ENCODE measurements at regions not wholly inside any gene's neighbourhood (a gene's known extent, or its start where the extent isn't known, plus 50 kb on each side); places are given as distances from the start of the nearest gene placed in this dataset.

DNA sequence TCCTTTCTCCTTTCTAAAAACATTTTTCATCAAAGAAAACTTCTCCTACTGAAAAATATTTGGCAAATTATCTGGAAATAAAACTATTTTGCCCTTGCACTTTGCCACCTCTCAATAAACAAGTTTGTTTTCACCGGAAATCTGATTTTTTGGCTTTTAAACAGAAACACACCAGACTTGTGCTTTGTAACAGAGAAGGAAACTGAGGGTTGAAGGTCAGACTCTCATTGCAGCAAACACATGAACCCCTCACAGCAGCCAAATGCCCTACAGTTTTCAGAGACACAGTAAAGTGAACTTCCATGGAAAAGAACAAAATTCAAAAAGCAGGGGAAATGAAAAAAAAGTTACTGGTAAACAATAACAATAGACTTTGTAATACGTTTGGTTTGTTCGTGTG, 95.6 kb upstream of the WDR17 start:
- TF ChIP-seq CTCF (IDR thresholded peaks at IDR 0.05; ENCODE audit: insufficient read depth, missing control alignments) = no peak
- FAIRE-seq (no peak), DNase-seq (ENCODE audit: insufficient read length, low spot score) (no peak)

DNA sequence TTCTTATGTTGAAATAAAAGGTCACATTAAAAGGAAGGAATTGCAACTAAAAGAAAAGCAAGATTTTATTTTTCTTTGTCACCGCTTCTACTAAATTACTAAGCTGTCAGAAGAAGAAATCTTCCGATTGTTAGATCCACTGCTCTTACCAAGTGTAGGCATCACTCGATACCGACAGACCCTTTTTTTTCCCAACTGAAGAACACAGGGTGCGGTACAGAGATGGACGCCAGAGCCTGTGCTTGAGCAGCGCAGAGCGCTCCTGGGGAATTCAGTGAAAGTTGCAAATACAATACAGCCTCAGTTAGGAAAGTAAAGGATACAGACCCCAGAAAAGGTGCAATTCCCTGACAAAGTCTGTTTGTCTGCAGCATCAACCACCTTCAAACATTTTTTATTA, 94.9 kb upstream of the WDR17 start:
- TF ChIP-seq CTCF (IDR thresholded peaks at IDR 0.05; ENCODE audit: insufficient read depth, missing control alignments) = no peak
- FAIRE-seq (no peak), DNase-seq (ENCODE audit: insufficient read length, low spot score) (no peak)

- no peak for FAIRE-seq
- no peak for TF ChIP-seq CTCF (IDR thresholded peaks at IDR 0.05; ENCODE audit: insufficient read depth, missing control alignments)
Observed at GRCh38 chr4:175971388-175972179, 94.1 kb upstream of the WDR17 start.

GRCh38 chr4:175973027-175973923, 92.4 kb upstream of the WDR17 start:
- TF ChIP-seq CTCF (IDR thresholded peaks at IDR 0.05; ENCODE audit: insufficient read depth, missing control alignments) = no peak
- peak; percentile 21 for FAIRE-seq
- no peak for DNase-seq (ENCODE audit: insufficient read length, low spot score)

More at GRCh38 chr4:175971388-175972179, 94.1 kb upstream of the WDR17 start:
- no peak for DNase-seq (ENCODE audit: insufficient read length, low spot score)

GRCh38 chr4:175983636-175984035, 82.0 kb upstream of the WDR17 start:
- FAIRE-seq (no peak), DNase-seq (ENCODE audit: insufficient read length, low spot score) (no peak)
- TF ChIP-seq CTCF (IDR thresholded peaks at IDR 0.05; ENCODE audit: insufficient read depth, missing control alignments) = no peak

- TF ChIP-seq CTCF (IDR thresholded peaks at IDR 0.05; ENCODE audit: insufficient read depth, missing control alignments) = no peak
- no peak for FAIRE-seq
- DNase-seq (ENCODE audit: insufficient read length, low spot score) = no peak
Observed at GRCh38 chr4:175986668-175987067, 79.0 kb upstream of the WDR17 start.
